WTC11 (cell line): ENCODE measurements at regions not wholly inside any gene's neighbourhood (a gene's known extent, or its start where the extent isn't known, plus 50 kb on each side); places are given as distances from the start of the nearest gene placed in this dataset.

Experiments used
- CTCF ChIP-seq: fragments of 200-600 bp; IDR thresholded peaks from 2 replicates; pipeline ENCODE4 v1.8.0; 2022; ENCODE audit warnings: antibody characterized with exemption
- ESRRA ChIP-seq: sonication (generic); formaldehyde crosslinking; IDR thresholded peaks from 2 replicates; pipeline ENCODE4 v1.8.1; 2022; ENCODE audit warnings: mild to moderate bottlenecking, missing genetic modification reagents, borderline replicate concordance
- TCF7 ChIP-seq: sonication (generic); formaldehyde crosslinking; IDR thresholded peaks from 2 replicates; pipeline ENCODE4 v1.8.0; 2022; ENCODE audit warnings: mild to moderate bottlenecking, low read depth, missing genetic modification reagents, moderate library complexity
- ZNF671 ChIP-seq: fragments of 250-450 bp; sonication (Bioruptor Pico); IDR thresholded peaks from 2 replicates; pipeline ENCODE4 v1.8.0; 2021; ENCODE audit warnings: mild to moderate bottlenecking

DNA sequence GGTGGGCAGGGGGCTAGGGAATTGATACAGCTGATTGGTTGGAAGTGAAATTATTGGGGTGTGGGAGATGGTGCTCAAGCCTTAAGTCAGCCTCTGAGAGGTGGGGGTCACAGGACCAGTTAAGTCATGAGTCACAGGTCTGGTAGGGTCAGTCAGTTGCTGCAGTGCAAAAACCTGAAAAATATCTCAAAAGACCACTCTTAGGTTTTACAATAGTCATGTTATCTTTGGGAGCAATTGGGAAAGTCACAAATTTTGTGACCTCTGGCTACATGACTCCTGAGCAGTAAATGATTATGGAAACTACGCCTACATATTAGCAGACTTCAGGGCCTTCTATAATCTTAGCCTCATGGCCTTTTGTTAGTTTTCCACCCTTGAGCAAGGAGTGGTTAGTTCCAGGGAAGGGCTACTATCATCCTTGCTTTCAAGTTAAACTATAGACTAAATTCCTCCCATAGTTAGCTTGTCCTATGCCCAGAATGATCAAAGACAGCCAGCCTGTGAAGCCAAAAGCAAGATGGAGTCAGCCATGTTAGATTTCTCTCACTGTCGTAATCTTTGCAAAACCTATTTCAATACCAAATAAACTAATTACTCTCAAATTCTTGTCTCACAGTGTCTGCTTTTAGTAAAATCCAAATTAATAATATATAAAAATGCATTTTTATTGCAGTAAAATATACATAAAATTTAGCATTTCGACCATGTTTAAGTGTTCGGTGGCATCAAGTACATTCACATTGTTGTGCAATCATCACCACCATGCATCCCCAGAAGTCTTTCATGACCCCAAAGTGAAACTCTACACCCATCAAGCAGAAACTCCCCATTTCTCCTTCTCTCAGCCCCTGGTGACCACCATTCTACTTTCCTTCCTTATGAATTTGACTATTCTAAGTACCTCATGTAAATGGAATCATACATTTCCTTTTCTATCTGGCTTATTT, 60.9 kb upstream of the CD2AP start:
- TF ChIP-seq CTCF = no peak
- no peak for TF ChIP-seq TCF7
- no peak for TF ChIP-seq ZNF671 (CRISPR knock-in tag)
- no peak for TF ChIP-seq ESRRA (CRISPR knock-in tag)
